Loucy (cell line): ENCODE measurements at regions not wholly inside any gene's neighbourhood (a gene's known extent, or its start where the extent isn't known, plus 50 kb on each side); places are given as distances from the start of the nearest gene placed in this dataset.

Experiments
- CTCF ChIP-seq: fragments of 200-600 bp; sonication (generic); conservative IDR thresholded peaks from 2 replicates; pipeline ENCODE4 v1.5.1; 2014; ENCODE audit warnings: mild to moderate bottlenecking, antibody characterized with exemption, low read length
- EZH2phosphoT487 ChIP-seq: fragments of 200-600 bp; IDR thresholded peaks from 2 replicates; pipeline ENCODE4 v1.6.1; 2018; ENCODE audit warnings: antibody characterized with exemption, mild to moderate bottlenecking, moderate library complexity, borderline replicate concordance

- no peak for TF ChIP-seq CTCF
- TF ChIP-seq EZH2phosphoT487: no peak
Observed at GRCh38 chr6:15090745-15091384, 155.0 kb upstream of the JARID2 start.
